Neural cell (in vitro differentiated cells): ENCODE measurements at regions not wholly inside any gene's neighbourhood (a gene's known extent, or its start where the extent isn't known, plus 50 kb on each side); places are given as distances from the start of the nearest gene placed in this dataset.

Experiments
- EP300 ChIP-seq: fragments of 450-650 bp; conservative IDR thresholded peaks from 2 replicates; pipeline ENCODE4 v1.6.1; 2014; ENCODE audit warnings: antibody characterized with exemption, mild to moderate bottlenecking, moderate library complexity; ENCODE audit not compliant: poor library complexity, severe bottlenecking
- EZH2 ChIP-seq: fragments of 200-600, 300-800 bp; shearing (Covaris generic), sonication (generic); IDR thresholded peaks from 2 replicates; pipeline ENCODE4 v1.6.1; 2014; ENCODE audit warnings: antibody characterized with exemption, low read length, borderline replicate concordance, mild to moderate bottlenecking; ENCODE audit not compliant: insufficient read depth, poor library complexity, severe bottlenecking
- MXI1 ChIP-seq: fragments of 450-650 bp; conservative IDR thresholded peaks from 2 replicates; pipeline ENCODE4 v1.6.1; 2014; ENCODE audit warnings: antibody characterized with exemption, mild to moderate bottlenecking; ENCODE audit not compliant: poor library complexity, severe bottlenecking
- POLR2AphosphoS5 ChIP-seq: IDR thresholded peaks from 2 replicates; pipeline ENCODE4 v1.6.1; 2012
- RAD21 ChIP-seq: fragments of 450-650 bp; conservative IDR thresholded peaks from 2 replicates; pipeline ENCODE4 v1.6.1; 2014; ENCODE audit warnings: antibody characterized with exemption, mild to moderate bottlenecking, moderate library complexity
- REST ChIP-seq: IDR thresholded peaks from 2 replicates; pipeline ENCODE4 v1.6.1; 2012; ENCODE audit warnings: borderline replicate concordance
- SMC3 ChIP-seq: fragments of 450-650 bp; conservative IDR thresholded peaks from 2 replicates; pipeline ENCODE4 v1.6.1; 2014; ENCODE audit warnings: antibody characterized with exemption, mild to moderate bottlenecking, moderate library complexity; ENCODE audit not compliant: poor library complexity
- TAF1 ChIP-seq: IDR thresholded peaks from 2 replicates; pipeline ENCODE4 v1.6.1; 2012; ENCODE audit warnings: low read depth
- TF ChIP-seq, protein P1 (sequence below): fragments of 450-650 bp; IDR thresholded peaks from 2 replicates; pipeline ENCODE4 v1.5.1; 2014; ENCODE audit warnings: antibody characterized with exemption, mild to moderate bottlenecking, moderate library complexity; ENCODE audit not compliant: poor library complexity, severe bottlenecking

GRCh38 chr10:124296813-124297788 lies 121.6 kb downstream of the OAT start:
- TF ChIP-seq, protein P1, sequence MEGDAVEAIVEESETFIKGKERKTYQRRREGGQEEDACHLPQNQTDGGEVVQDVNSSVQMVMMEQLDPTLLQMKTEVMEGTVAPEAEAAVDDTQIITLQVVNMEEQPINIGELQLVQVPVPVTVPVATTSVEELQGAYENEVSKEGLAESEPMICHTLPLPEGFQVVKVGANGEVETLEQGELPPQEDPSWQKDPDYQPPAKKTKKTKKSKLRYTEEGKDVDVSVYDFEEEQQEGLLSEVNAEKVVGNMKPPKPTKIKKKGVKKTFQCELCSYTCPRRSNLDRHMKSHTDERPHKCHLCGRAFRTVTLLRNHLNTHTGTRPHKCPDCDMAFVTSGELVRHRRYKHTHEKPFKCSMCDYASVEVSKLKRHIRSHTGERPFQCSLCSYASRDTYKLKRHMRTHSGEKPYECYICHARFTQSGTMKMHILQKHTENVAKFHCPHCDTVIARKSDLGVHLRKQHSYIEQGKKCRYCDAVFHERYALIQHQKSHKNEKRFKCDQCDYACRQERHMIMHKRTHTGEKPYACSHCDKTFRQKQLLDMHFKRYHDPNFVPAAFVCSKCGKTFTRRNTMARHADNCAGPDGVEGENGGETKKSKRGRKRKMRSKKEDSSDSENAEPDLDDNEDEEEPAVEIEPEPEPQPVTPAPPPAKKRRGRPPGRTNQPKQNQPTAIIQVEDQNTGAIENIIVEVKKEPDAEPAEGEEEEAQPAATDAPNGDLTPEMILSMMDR: no peak
- no peak for TF ChIP-seq EZH2
- no peak for TF ChIP-seq EP300
- TF ChIP-seq SMC3: no peak
- no peak for TF ChIP-seq POLR2AphosphoS5
- TF ChIP-seq MXI1: no peak
- no peak for TF ChIP-seq RAD21
- TF ChIP-seq REST: no peak
- TF ChIP-seq TAF1: no peak
